GM23338 (cell line): ENCODE measurements at regions not wholly inside any gene's neighbourhood (a gene's known extent, or its start where the extent isn't known, plus 50 kb on each side); places are given as distances from the start of the nearest gene placed in this dataset.

ENCODE experiments used
- ATAC-seq: fragments of 200-7000 bp; cut with Tn5 transposase; 3 replicates; pipeline ENCODE4 v1.9.1; 2020
- DNase-seq: peaks from one replicate; pipeline ENCODE4 v3.0.0-alpha.2; 2015; ENCODE audit warnings: low spot score
- H2AFZ ChIP-seq: fragments of 200-600 bp; sonication (generic); 2 replicates; pipeline ENCODE4 v1.8.0; 2016; ENCODE audit warnings: antibody characterized with exemption, mild to moderate bottlenecking, moderate library complexity
- H3F3A ChIP-seq: fragments of 200-600 bp; sonication (generic); replicated peaks from 2 replicates; pipeline ENCODE4 v1.8.0; 2017; ENCODE audit warnings: antibody characterized with exemption, mixed run types, low read depth
- H3K27ac ChIP-seq: fragments of 200-600 bp; sonication (generic); 2 replicates; pipeline ENCODE4 v1.6.1; 2016; ENCODE audit warnings: low read depth
- H3K27me3 ChIP-seq: fragments of 200-600 bp; sonication (generic); 2 replicates; pipeline ENCODE4 v1.8.0; 2016; ENCODE audit warnings: mild to moderate bottlenecking, mixed run types, moderate library complexity; ENCODE audit not compliant: insufficient read depth
- H3K36me3 ChIP-seq: fragments of 200-600 bp; sonication (generic); 2 replicates; pipeline ENCODE4 v1.8.0; 2016; ENCODE audit warnings: mild to moderate bottlenecking; ENCODE audit not compliant: insufficient read depth
- H3K4me1 ChIP-seq: fragments of 200-600 bp; sonication (generic); 2 replicates; pipeline ENCODE4 v1.8.0; 2016; ENCODE audit warnings: mild to moderate bottlenecking, moderate library complexity; ENCODE audit not compliant: insufficient read depth
- H3K4me2 ChIP-seq: fragments of 200-600 bp; sonication (generic); 2 replicates; pipeline ENCODE4 v1.7.1; 2017; ENCODE audit warnings: mixed run types
- H3K4me3 ChIP-seq: fragments of 200-600 bp; sonication (generic); 2 replicates; pipeline ENCODE4 v1.6.1; 2016; ENCODE audit warnings: mixed run types
- H3K79me2 ChIP-seq: fragments of 200-600 bp; sonication (generic); replicated peaks from 2 replicates; pipeline ENCODE4 v1.8.0; 2017; ENCODE audit warnings: mild to moderate bottlenecking; ENCODE audit not compliant: insufficient read depth
- H3K9me2 ChIP-seq: fragments of 200-600 bp; sonication (generic); 2 replicates; pipeline ENCODE4 v1.8.0; 2017; ENCODE audit not compliant: insufficient read depth
- H4K20me1 ChIP-seq: fragments of 200-600 bp; sonication (generic); replicated peaks from 2 replicates; pipeline ENCODE4 v1.8.0; 2017; ENCODE audit warnings: mild to moderate bottlenecking; ENCODE audit not compliant: insufficient read depth
- H3K27ac Mint-ChIP-seq: 2 replicates; pipeline ENCODE4 v1.8.0; 2020; ENCODE audit warnings: inconsistent platforms, mild to moderate bottlenecking, moderate library complexity, mixed read lengths
- H3K27me3 Mint-ChIP-seq: 3 replicates; pipeline ENCODE4 v1.8.0; 2022; ENCODE audit warnings: low read depth, mild to moderate bottlenecking, moderate library complexity, mixed read lengths, inconsistent platforms; ENCODE audit not compliant: insufficient read depth, poor library complexity
- H3K36me3 Mint-ChIP-seq: 3 replicates; pipeline ENCODE4 v1.8.0; 2021; ENCODE audit warnings: low read depth, mild to moderate bottlenecking, inconsistent platforms, moderate library complexity, mixed read lengths
- H3K4me1 Mint-ChIP-seq: 3 replicates; pipeline ENCODE4 v1.8.0; 2020; ENCODE audit warnings: mild to moderate bottlenecking, inconsistent platforms, mixed read lengths
- H3K4me3 Mint-ChIP-seq: 3 replicates; pipeline ENCODE4 v1.8.0; 2021; ENCODE audit warnings: moderate library complexity, mild to moderate bottlenecking, inconsistent platforms, mixed read lengths
- H3K9me3 Mint-ChIP-seq: 3 replicates; pipeline ENCODE4 v1.8.0; 2020; ENCODE audit warnings: moderate library complexity, mild to moderate bottlenecking, inconsistent platforms, mixed read lengths
- CREB1 ChIP-seq: fragments of 250-450 bp; sonication (Bioruptor Pico); IDR thresholded peaks from 2 replicates; pipeline ENCODE4 v1.5.0; 2020; ENCODE audit warnings: low read depth, mild to moderate bottlenecking, moderate library complexity
- EZH2 ChIP-seq: fragments of 200-600 bp; sonication (generic); IDR thresholded peaks from one replicate; pipeline ENCODE4 v1.8.0; 2017; ENCODE audit warnings: antibody characterized with exemption, mild to moderate bottlenecking, low read depth; ENCODE audit not compliant: unreplicated experiment
- NANOG ChIP-seq: IDR thresholded peaks from 2 replicates; pipeline ENCODE4 v1.6.1; 2016; ENCODE audit warnings: antibody characterized with exemption, borderline replicate concordance
- POLR2AphosphoS5 ChIP-seq: IDR thresholded peaks from 2 replicates; pipeline ENCODE4 v1.6.1; 2016; ENCODE audit warnings: antibody characterized with exemption, low read depth
- STAT1 ChIP-seq: IDR thresholded peaks from one replicate; pipeline ENCODE4 v1.6.1; 2016; ENCODE audit warnings: antibody characterized with exemption; ENCODE audit not compliant: unreplicated experiment
- ZNF114 ChIP-seq: fragments of 250-450 bp; sonication (Bioruptor Pico); IDR thresholded peaks from 2 replicates; pipeline ENCODE4 v1.5.0; 2020; ENCODE audit warnings: mild to moderate bottlenecking, moderate library complexity
- ZNF331 ChIP-seq: fragments of 250-450 bp; sonication (Bioruptor Pico); IDR thresholded peaks from 2 replicates; pipeline ENCODE4 v1.5.0; 2020; ENCODE audit warnings: low read depth, mild to moderate bottlenecking, moderate library complexity
- TF ChIP-seq, protein P1 (sequence below), 2 experiments: fragments of 200-600 bp in 1 of 2; sonication (generic) in 1 of 2; conservative IDR thresholded peaks; 2 replicates each; pipeline versions ENCODE4 v1.5.1 to v1.6.1; 2016 to 2017; ENCODE audit warnings: antibody characterized with exemption in 2 of 2, low read depth in 2 of 2, mild to moderate bottlenecking in 2 of 2, moderate library complexity in 1 of 2
- TF ChIP-seq, protein P2 (sequence below): fragments of 250-450 bp; sonication (Bioruptor Pico); IDR thresholded peaks from 2 replicates; pipeline ENCODE4 v1.5.0; 2020; ENCODE audit warnings: mild to moderate bottlenecking, moderate library complexity
- TF ChIP-seq, protein P3 (sequence below): IDR thresholded peaks from 2 replicates; pipeline ENCODE4 v1.6.1; 2016; ENCODE audit warnings: antibody characterized with exemption

DNA sequence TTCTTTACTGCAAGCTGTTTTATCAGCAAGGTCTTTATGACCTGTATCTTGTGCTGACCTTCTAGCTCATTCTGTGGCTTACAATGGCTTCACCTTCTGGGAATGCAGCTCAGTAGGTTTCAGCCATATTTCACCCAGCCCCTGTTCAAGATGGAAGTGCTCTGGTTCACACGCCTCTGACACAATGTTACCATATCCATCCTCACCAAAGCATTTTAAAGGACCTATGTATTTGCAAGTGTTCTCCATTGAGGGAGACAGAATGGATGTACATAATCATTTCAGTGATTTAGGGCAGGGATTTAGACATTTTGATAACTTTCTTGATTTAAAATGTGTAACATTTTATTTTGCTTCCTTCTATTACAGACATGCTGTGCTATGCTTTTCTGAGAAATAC lies 182.3 kb upstream of the FN1 start:
- Histone ChIP-seq H3F3A (no peaks in the 10 kb centered on the region), H3K4me2 (no peak overlapping the region), H3K36me3 (no peaks in the 10 kb centered on the region; the same call in 1 of the 2 replicates), H3K9me2 (no peaks in the 10 kb centered on the region), H3K4me3 (no peak overlapping the region), H3K79me2 (no peaks in the 10 kb centered on the region), H4K20me1 (no peaks in the 10 kb centered on the region), H3K4me1 (peaks cover 29% of the 10 kb centered on the region), H3K27ac (no peak overlapping the region), H2AFZ (no peak overlapping the region), H3K27me3 (no peaks in the 10 kb centered on the region)
- H3K27me3 Mint-ChIP-seq, result peaks cover 2% of the 10 kb centered on the region
- peaks cover 24% of the 10 kb centered on the region for H3K9me3 Mint-ChIP-seq
- peaks cover 30% of the 10 kb centered on the region for H3K4me1 Mint-ChIP-seq
- H3K36me3 Mint-ChIP-seq, result peaks cover 20% of the 10 kb centered on the region
- ATAC-seq (no peak), DNase-seq (no peak)
- no peak overlapping the region for H3K27ac Mint-ChIP-seq
- TF ChIP-seq ZNF331 (no peak), CREB1 (CRISPR knock-in tag) (no peak), POLR2AphosphoS5 (no peak), ZNF114 (no peak), STAT1 (no peak), EZH2 (no peak), NANOG (no peak)
- TF ChIP-seq, protein P1, sequence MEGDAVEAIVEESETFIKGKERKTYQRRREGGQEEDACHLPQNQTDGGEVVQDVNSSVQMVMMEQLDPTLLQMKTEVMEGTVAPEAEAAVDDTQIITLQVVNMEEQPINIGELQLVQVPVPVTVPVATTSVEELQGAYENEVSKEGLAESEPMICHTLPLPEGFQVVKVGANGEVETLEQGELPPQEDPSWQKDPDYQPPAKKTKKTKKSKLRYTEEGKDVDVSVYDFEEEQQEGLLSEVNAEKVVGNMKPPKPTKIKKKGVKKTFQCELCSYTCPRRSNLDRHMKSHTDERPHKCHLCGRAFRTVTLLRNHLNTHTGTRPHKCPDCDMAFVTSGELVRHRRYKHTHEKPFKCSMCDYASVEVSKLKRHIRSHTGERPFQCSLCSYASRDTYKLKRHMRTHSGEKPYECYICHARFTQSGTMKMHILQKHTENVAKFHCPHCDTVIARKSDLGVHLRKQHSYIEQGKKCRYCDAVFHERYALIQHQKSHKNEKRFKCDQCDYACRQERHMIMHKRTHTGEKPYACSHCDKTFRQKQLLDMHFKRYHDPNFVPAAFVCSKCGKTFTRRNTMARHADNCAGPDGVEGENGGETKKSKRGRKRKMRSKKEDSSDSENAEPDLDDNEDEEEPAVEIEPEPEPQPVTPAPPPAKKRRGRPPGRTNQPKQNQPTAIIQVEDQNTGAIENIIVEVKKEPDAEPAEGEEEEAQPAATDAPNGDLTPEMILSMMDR (conservative IDR thresholded peaks at IDR 0.05; ENCODE audit: low read depth in 2 of 2), result no peak
- TF ChIP-seq, protein P2, sequence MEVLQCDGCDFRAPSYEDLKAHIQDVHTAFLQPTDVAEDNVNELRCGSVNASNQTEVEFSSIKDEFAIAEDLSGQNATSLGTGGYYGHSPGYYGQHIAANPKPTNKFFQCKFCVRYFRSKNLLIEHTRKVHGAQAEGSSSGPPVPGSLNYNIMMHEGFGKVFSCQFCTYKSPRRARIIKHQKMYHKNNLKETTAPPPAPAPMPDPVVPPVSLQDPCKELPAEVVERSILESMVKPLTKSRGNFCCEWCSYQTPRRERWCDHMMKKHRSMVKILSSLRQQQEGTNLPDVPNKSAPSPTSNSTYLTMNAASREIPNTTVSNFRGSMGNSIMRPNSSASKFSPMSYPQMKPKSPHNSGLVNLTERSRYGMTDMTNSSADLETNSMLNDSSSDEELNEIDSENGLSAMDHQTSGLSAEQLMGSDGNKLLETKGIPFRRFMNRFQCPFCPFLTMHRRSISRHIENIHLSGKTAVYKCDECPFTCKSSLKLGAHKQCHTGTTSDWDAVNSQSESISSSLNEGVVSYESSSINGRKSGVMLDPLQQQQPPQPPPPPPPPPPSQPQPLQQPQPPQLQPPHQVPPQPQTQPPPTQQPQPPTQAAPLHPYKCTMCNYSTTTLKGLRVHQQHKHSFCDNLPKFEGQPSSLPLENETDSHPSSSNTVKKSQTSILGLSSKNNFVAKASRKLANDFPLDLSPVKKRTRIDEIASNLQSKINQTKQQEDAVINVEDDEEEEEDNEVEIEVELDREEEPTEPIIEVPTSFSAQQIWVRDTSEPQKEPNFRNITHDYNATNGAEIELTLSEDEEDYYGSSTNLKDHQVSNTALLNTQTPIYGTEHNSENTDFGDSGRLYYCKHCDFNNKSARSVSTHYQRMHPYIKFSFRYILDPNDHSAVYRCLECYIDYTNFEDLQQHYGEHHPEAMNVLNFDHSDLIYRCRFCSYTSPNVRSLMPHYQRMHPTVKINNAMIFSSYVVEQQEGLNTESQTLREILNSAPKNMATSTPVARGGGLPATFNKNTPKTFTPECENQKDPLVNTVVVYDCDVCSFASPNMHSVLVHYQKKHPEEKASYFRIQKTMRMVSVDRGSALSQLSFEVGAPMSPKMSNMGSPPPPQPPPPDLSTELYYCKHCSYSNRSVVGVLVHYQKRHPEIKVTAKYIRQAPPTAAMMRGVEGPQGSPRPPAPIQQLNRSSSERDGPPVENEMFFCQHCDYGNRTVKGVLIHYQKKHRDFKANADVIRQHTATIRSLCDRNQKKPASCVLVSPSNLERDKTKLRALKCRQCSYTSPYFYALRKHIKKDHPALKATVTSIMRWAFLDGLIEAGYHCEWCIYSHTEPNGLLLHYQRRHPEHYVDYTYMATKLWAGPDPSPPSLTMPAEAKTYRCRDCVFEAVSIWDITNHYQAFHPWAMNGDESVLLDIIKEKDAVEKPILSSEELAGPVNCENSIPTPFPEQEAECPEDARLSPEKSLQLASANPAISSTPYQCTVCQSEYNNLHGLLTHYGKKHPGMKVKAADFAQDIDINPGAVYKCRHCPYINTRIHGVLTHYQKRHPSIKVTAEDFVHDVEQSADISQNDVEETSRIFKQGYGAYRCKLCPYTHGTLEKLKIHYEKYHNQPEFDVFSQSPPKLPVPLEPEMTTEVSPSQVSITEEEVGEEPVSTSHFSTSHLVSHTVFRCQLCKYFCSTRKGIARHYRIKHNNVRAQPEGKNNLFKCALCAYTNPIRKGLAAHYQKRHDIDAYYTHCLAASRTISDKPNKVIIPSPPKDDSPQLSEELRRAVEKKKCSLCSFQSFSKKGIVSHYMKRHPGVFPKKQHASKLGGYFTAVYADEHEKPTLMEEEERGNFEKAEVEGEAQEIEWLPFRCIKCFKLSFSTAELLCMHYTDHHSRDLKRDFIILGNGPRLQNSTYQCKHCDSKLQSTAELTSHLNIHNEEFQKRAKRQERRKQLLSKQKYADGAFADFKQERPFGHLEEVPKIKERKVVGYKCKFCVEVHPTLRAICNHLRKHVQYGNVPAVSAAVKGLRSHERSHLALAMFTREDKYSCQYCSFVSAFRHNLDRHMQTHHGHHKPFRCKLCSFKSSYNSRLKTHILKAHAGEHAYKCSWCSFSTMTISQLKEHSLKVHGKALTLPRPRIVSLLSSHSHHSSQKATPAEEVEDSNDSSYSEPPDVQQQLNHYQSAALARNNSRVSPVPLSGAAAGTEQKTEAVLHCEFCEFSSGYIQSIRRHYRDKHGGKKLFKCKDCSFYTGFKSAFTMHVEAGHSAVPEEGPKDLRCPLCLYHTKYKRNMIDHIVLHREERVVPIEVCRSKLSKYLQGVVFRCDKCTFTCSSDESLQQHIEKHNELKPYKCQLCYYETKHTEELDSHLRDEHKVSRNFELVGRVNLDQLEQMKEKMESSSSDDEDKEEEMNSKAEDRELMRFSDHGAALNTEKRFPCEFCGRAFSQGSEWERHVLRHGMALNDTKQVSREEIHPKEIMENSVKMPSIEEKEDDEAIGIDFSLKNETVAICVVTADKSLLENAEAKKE, result no peak
- TF ChIP-seq, protein P3, sequence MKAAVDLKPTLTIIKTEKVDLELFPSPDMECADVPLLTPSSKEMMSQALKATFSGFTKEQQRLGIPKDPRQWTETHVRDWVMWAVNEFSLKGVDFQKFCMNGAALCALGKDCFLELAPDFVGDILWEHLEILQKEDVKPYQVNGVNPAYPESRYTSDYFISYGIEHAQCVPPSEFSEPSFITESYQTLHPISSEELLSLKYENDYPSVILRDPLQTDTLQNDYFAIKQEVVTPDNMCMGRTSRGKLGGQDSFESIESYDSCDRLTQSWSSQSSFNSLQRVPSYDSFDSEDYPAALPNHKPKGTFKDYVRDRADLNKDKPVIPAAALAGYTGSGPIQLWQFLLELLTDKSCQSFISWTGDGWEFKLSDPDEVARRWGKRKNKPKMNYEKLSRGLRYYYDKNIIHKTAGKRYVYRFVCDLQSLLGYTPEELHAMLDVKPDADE, result no peak
- H3K4me3 Mint-ChIP-seq, result no peak overlapping the region
